ENCODE measurements at regions not wholly inside any gene's neighbourhood (a gene's known extent, or its start where the extent isn't known, plus 50 kb on each side); places are given as distances from the start of the nearest gene placed in this dataset.

GRCh38 chr20:52824494-52825216 lies 147.5 kb upstream of the TSHZ2 start:
- Histone ChIP-seq H3K4me1 (ENCODE audit: insufficient read depth, low read length) (no peaks in the 10 kb centered on the region), H2AFZ (ENCODE audit: low read length) (no peak overlapping the region), H3K4me2 (ENCODE audit: low read depth, low read length) (no peak overlapping the region), H3K9ac (ENCODE audit: insufficient read depth, low read depth, low read length) (no peak overlapping the region), H3K36me3 (replicated peaks in 1 of 2; ENCODE audit: control insufficient read depth in 1 of 2, insufficient read depth in 2 of 2, low read length in 2 of 2) (no peaks in the 10 kb centered on the region), H3K27me3 (ENCODE audit: control insufficient read depth in 1 of 2, insufficient read depth in 2 of 2, low read length in 2 of 2) (no peaks in the 10 kb centered on the region), H3K9me3 (ENCODE audit: low read length) (peaks cover 24% of the 10 kb centered on the region), H3K4me3 (replicated peaks in 1 of 3; ENCODE audit: insufficient read depth in 1 of 3, low read depth in 2 of 3, low read length in 3 of 3) (no peak overlapping the region), H4K20me1 (ENCODE audit: insufficient read depth, low read length) (no peaks in the 10 kb centered on the region), H3K79me2 (ENCODE audit: insufficient read depth, low read length) (no peaks in the 10 kb centered on the region), H3K27ac (ENCODE audit: extremely low read length, insufficient read depth, low read length) (no peak overlapping the region)
- FAIRE-seq (no peak), ATAC-seq (no peak), DNase-seq (ENCODE audit: low spot score) (no peak)
- POLR2A ChIA-PET: no interaction called here
- CTCF ChIA-PET (ENCODE audit: low intra/inter-chr PET ratio, low total read pairs): no interaction called here
- intact Hi-C loops (cut with micrococcal nuclease; ENCODE audit: unreplicated experiment): no loop called here
- no TSS peak for BruUV-seq (replicated peaks)
- in situ Hi-C loops (cut with HindIII; ENCODE audit: extremely low pct_ligation_motif_present, low pct_unique_long_range_greater_than_20kb): no loop called here
- 60% methylated on average over 13 of the region's 13 CpGs for WGBS (ENCODE audit: low lambda C conversion rate)
- no peak for TF ChIP-seq REPIN1 (CRISPR knock-in tag; IDR thresholded peaks at IDR 0.05; ENCODE audit: borderline replicate concordance, low read depth)
- no peak for TF ChIP-seq POLR2A (IDR thresholded peaks at IDR 0.05; ENCODE audit: insufficient read depth in 1 of 2, low read depth in 2 of 2, low read length in 2 of 2)
- TF ChIP-seq, protein P1, sequence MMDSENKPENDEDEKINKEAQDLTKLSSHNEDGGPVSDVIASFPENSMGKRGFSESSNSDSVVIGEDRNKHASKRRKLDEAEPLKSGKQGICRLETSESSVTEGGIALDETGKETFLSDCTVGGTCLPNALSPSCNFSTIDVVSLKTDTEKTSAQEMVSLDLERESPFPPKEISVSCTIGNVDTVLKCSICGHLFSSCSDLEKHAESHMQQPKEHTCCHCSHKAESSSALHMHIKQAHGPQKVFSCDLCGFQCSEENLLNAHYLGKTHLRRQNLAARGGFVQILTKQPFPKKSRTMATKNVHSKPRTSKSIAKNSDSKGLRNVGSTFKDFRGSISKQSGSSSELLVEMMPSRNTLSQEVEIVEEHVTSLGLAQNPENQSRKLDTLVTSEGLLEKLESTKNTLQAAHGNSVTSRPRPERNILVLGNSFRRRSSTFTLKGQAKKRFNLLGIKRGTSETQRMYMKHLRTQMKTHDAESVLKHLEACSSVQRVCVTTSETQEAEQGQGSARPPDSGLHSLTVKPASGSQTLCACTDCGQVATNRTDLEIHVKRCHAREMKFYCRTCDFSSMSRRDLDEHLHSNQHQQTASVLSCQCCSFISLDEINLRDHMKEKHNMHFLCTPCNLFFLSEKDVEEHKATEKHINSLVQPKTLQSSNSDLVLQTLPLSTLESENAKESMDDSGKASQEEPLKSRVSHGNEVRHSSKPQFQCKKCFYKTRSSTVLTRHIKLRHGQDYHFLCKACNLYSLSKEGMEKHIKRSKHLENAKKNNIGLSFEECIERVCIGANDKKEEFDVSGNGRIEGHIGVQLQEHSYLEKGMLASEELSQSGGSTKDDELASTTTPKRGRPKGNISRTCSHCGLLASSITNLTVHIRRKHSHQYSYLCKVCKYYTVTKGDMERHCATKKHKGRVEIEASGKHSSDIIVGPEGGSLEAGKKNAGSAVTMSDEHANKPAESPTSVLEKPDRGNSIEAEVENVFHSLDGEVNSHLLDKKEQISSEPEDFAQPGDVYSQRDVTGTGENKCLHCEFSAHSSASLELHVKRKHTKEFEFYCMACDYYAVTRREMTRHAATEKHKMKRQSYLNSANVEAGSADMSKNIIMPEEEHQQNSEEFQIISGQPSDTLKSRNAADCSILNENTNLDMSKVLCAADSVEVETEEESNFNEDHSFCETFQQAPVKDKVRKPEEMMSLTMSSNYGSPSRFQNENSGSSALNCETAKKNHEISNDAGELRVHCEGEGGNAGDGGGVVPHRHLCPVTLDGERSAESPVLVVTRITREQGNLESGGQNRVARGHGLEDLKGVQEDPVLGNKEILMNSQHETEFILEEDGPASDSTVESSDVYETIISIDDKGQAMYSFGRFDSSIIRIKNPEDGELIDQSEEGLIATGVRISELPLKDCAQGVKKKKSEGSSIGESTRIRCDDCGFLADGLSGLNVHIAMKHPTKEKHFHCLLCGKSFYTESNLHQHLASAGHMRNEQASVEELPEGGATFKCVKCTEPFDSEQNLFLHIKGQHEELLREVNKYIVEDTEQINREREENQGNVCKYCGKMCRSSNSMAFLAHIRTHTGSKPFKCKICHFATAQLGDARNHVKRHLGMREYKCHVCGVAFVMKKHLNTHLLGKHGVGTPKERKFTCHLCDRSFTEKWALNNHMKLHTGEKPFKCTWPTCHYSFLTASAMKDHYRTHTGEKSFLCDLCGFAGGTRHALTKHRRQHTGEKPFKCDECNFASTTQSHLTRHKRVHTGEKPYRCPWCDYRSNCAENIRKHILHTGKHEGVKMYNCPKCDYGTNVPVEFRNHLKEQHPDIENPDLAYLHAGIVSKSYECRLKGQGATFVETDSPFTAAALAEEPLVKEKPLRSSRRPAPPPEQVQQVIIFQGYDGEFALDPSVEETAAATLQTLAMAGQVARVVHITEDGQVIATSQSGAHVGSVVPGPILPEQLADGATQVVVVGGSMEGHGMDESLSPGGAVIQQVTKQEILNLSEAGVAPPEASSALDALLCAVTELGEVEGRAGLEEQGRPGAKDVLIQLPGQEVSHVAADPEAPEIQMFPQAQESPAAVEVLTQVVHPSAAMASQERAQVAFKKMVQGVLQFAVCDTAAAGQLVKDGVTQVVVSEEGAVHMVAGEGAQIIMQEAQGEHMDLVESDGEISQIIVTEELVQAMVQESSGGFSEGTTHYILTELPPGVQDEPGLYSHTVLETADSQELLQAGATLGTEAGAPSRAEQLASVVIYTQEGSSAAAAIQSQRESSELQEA (CRISPR knock-in tag; IDR thresholded peaks at IDR 0.05; ENCODE audit: not compliant biosample characterization): no peak
- TF ChIP-seq, protein P2, sequence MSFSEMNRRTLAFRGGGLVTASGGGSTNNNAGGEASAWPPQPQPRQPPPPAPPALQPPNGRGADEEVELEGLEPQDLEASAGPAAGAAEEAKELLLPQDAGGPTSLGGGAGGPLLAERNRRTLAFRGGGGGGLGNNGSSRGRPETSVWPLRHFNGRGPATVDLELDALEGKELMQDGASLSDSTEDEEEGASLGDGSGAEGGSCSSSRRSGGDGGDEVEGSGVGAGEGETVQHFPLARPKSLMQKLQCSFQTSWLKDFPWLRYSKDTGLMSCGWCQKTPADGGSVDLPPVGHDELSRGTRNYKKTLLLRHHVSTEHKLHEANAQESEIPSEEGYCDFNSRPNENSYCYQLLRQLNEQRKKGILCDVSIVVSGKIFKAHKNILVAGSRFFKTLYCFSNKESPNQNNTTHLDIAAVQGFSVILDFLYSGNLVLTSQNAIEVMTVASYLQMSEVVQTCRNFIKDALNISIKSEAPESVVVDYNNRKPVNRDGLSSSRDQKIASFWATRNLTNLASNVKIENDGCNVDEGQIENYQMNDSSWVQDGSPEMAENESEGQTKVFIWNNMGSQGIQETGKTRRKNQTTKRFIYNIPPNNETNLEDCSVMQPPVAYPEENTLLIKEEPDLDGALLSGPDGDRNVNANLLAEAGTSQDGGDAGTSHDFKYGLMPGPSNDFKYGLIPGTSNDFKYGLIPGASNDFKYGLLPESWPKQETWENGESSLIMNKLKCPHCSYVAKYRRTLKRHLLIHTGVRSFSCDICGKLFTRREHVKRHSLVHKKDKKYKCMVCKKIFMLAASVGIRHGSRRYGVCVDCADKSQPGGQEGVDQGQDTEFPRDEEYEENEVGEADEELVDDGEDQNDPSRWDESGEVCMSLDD (CRISPR knock-in tag; IDR thresholded peaks at IDR 0.05; ENCODE audit: borderline replicate concordance): no peak
- TF ChIP-seq, protein P3, sequence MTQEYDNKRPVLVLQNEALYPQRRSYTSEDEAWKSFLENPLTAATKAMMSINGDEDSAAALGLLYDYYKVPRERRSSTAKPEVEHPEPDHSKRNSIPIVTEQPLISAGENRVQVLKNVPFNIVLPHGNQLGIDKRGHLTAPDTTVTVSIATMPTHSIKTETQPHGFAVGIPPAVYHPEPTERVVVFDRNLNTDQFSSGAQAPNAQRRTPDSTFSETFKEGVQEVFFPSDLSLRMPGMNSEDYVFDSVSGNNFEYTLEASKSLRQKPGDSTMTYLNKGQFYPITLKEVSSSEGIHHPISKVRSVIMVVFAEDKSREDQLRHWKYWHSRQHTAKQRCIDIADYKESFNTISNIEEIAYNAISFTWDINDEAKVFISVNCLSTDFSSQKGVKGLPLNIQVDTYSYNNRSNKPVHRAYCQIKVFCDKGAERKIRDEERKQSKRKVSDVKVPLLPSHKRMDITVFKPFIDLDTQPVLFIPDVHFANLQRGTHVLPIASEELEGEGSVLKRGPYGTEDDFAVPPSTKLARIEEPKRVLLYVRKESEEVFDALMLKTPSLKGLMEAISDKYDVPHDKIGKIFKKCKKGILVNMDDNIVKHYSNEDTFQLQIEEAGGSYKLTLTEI (CRISPR knock-in tag; conservative IDR thresholded peaks at IDR 0.05): no peak
- TF ChIP-seq NFKB2 (CRISPR knock-in tag; IDR thresholded peaks at IDR 0.05; ENCODE audit: borderline replicate concordance): no peak
- TF ChIP-seq ZNF44 (CRISPR knock-in tag; IDR thresholded peaks at IDR 0.05): no peak
- TF ChIP-seq KLF6 (CRISPR knock-in tag; IDR thresholded peaks at IDR 0.05): no peak
- TF ChIP-seq SNAPC5 (CRISPR knock-in tag; IDR thresholded peaks at IDR 0.05; ENCODE audit: borderline replicate concordance): no peak
- no peak for TF ChIP-seq ZNF431 (CRISPR knock-in tag; IDR thresholded peaks at IDR 0.05; ENCODE audit: borderline replicate concordance, low read depth)
- TF ChIP-seq ZBTB20 (CRISPR knock-in tag; IDR thresholded peaks at IDR 0.05; ENCODE audit: borderline replicate concordance, low read depth): no peak
